H9 (cell line): ENCODE measurements at regions not wholly inside any gene's neighbourhood (a gene's known extent, or its start where the extent isn't known, plus 50 kb on each side); places are given as distances from the start of the nearest gene placed in this dataset.

ENCODE experiments used
- DNase-seq: peaks from one replicate; pipeline ENCODE4 v3.0.0-alpha.2; 2017
- H2AFZ ChIP-seq: one replicate; pipeline ENCODE4 v1.6.1; 2013; ENCODE audit warnings: mild to moderate bottlenecking, low read length, control low read depth, moderate library complexity
- H2AK5ac ChIP-seq: 2 replicates; pipeline ENCODE4 v1.6.1; 2013; ENCODE audit warnings: low read length, control low read depth, mixed read lengths; ENCODE audit not compliant: insufficient read length
- H2BK120ac ChIP-seq: one replicate; pipeline ENCODE4 v1.6.1; 2013; ENCODE audit warnings: low read depth, mild to moderate bottlenecking, low read length, control low read depth, inconsistent platforms; ENCODE audit not compliant: poor library complexity, severe bottlenecking
- H2BK12ac ChIP-seq: 2 replicates; pipeline ENCODE4 v1.6.1; 2013; ENCODE audit warnings: low read length, control low read depth, mixed read lengths, low read depth; ENCODE audit not compliant: insufficient read length
- H2BK15ac ChIP-seq: 2 replicates; pipeline ENCODE4 v1.6.1; 2013; ENCODE audit warnings: low read depth, low read length, control low read depth
- H2BK20ac ChIP-seq: one replicate; pipeline ENCODE4 v1.6.1; 2013; ENCODE audit warnings: low read depth, mild to moderate bottlenecking, low read length, control low read depth, inconsistent platforms; ENCODE audit not compliant: poor library complexity, severe bottlenecking
- H2BK5ac ChIP-seq: 2 replicates; pipeline ENCODE4 v1.6.1; 2013; ENCODE audit warnings: low read length, control low read depth, mixed read lengths; ENCODE audit not compliant: insufficient read length
- H3K14ac ChIP-seq: 2 replicates; pipeline ENCODE4 v1.6.1; 2013; ENCODE audit warnings: low read length, control low read depth; ENCODE audit not compliant: insufficient read depth
- H3K18ac ChIP-seq: 2 replicates; pipeline ENCODE4 v1.6.1; 2013; ENCODE audit warnings: low read depth, mild to moderate bottlenecking, mixed read lengths, low read length, control low read depth; ENCODE audit not compliant: insufficient read length
- H3K23ac ChIP-seq: 2 replicates; pipeline ENCODE4 v1.6.1; 2013; ENCODE audit warnings: low read length, control low read depth, mixed read lengths, low read depth; ENCODE audit not compliant: insufficient read length
- H3K23me2 ChIP-seq: 2 replicates; pipeline ENCODE4 v1.6.1; 2013; ENCODE audit warnings: low read depth, mild to moderate bottlenecking, mixed read lengths, low read length, control low read depth; ENCODE audit not compliant: insufficient read length, poor library complexity, severe bottlenecking
- H3K27ac ChIP-seq: 2 replicates; pipeline ENCODE4 v1.5.1; 2013; ENCODE audit warnings: low read length, control low read depth, mixed read lengths, low read depth; ENCODE audit not compliant: insufficient read length
- H3K27me3 ChIP-seq: 2 replicates; pipeline ENCODE4 v1.6.1; 2013; ENCODE audit warnings: low read length, control low read depth, inconsistent platforms; ENCODE audit not compliant: insufficient read depth
- H3K4ac ChIP-seq: 2 replicates; pipeline ENCODE4 v1.6.1; 2013; ENCODE audit warnings: low read depth, mild to moderate bottlenecking, control low read depth, inconsistent platforms, low read length, moderate library complexity
- H3K4me1 ChIP-seq: 2 replicates; pipeline ENCODE4 v1.6.1; 2013; ENCODE audit warnings: low read length, control low read depth, inconsistent platforms; ENCODE audit not compliant: insufficient read depth
- H3K4me2 ChIP-seq: 2 replicates; pipeline ENCODE4 v1.6.1; 2013; ENCODE audit warnings: low read length, control low read depth, mixed read lengths; ENCODE audit not compliant: insufficient read length, insufficient read depth
- H3K56ac ChIP-seq: 2 replicates; pipeline ENCODE4 v1.6.1; 2013; ENCODE audit warnings: low read depth, mild to moderate bottlenecking, mixed read lengths, low read length, control low read depth; ENCODE audit not compliant: insufficient read length
- H3K79me1 ChIP-seq: 2 replicates; pipeline ENCODE4 v1.6.1; 2013; ENCODE audit warnings: low read depth, mild to moderate bottlenecking, moderate library complexity, low read length, control low read depth, inconsistent platforms; ENCODE audit not compliant: insufficient read depth, poor library complexity, severe bottlenecking
- H3K79me2 ChIP-seq: 2 replicates; pipeline ENCODE4 v1.6.1; 2013; ENCODE audit warnings: low read length, control low read depth, inconsistent platforms; ENCODE audit not compliant: insufficient read depth
- H3K9ac ChIP-seq: 2 replicates; pipeline ENCODE4 v1.6.1; 2013; ENCODE audit warnings: low read length, control low read depth, mixed read lengths; ENCODE audit not compliant: insufficient read length; ENCODE audit errors: extremely low read depth
- H3K9me3 ChIP-seq: one replicate; pipeline ENCODE4 v1.6.1; 2013; ENCODE audit warnings: low read depth, low read length, inconsistent platforms; ENCODE audit not compliant: control insufficient read depth
- H3T11ph ChIP-seq: one replicate; pipeline ENCODE4 v1.6.1; 2013; ENCODE audit warnings: mild to moderate bottlenecking, low read length, control low read depth, inconsistent platforms
- H4K20me1 ChIP-seq: one replicate; pipeline ENCODE4 v1.6.1; 2013; ENCODE audit not compliant: control insufficient read depth, insufficient read length, insufficient read depth
- H4K5ac ChIP-seq: 2 replicates; pipeline ENCODE4 v1.6.1; 2013; ENCODE audit warnings: low read depth, mild to moderate bottlenecking, mixed read lengths, low read length, control low read depth; ENCODE audit not compliant: insufficient read length
- H4K8ac ChIP-seq: replicated peaks from 2 replicates; pipeline ENCODE4 v1.6.1; 2013; ENCODE audit warnings: low read length, control low read depth, mixed read lengths, low read depth; ENCODE audit not compliant: insufficient read length
- H4K91ac ChIP-seq: 2 replicates; pipeline ENCODE4 v1.6.1; 2013; ENCODE audit warnings: low read depth, mild to moderate bottlenecking, moderate library complexity, mixed read lengths, low read length, control low read depth; ENCODE audit not compliant: insufficient read length
- H3K27ac Mint-ChIP-seq, 3 experiments: 2 replicates in 2 of 3; 3 replicates in 1 of 3; pipeline ENCODE4 v1.8.0; 2020 to 2021; ENCODE audit warnings: mixed read lengths in 3 of 3, mild to moderate bottlenecking in 1 of 3, moderate library complexity in 1 of 3
- H3K27me3 Mint-ChIP-seq: 2 replicates; pipeline ENCODE4 v1.8.0; 2021; ENCODE audit warnings: low read depth, mild to moderate bottlenecking, moderate library complexity, mixed read lengths
- H3K36me3 Mint-ChIP-seq, 3 experiments: 2 replicates in 2 of 3; 3 replicates in 1 of 3; pipeline ENCODE4 v1.8.0; 2020 to 2021; ENCODE audit warnings: low read depth in 3 of 3, mixed read lengths in 3 of 3; ENCODE audit not compliant: insufficient read depth in 1 of 3
- H3K4me1 Mint-ChIP-seq, 2 experiments: 2 replicates each; pipeline ENCODE4 v1.8.0; 2020; ENCODE audit warnings: mixed read lengths in 2 of 2
- H3K4me3 Mint-ChIP-seq, 2 experiments: 2 replicates in 1 of 2; 3 replicates in 1 of 2; pipeline ENCODE4 v1.8.0; 2020 to 2021; ENCODE audit warnings: mild to moderate bottlenecking in 2 of 2, mixed read lengths in 2 of 2, moderate library complexity in 1 of 2
- H3K9me3 Mint-ChIP-seq, 2 experiments: 2 replicates in 1 of 2; 3 replicates in 1 of 2; pipeline ENCODE4 v1.8.0; 2020; ENCODE audit warnings: mild to moderate bottlenecking in 2 of 2, mixed read lengths in 2 of 2, moderate library complexity in 1 of 2
- CTCF ChIP-seq: fragments of 200-600 bp; sonication (generic); conservative IDR thresholded peaks from 3 replicates; pipeline ENCODE4 v1.8.0; 2021; ENCODE audit warnings: antibody characterized with exemption, mild to moderate bottlenecking
- WGBS: extraction: QIAGEN DNeasy Blood & Tissue Kit; methylation state at CpG from one replicate; pipeline ENCODE4 v1.1.7; 2013; ENCODE audit warnings: missing lambda C conversion rate, low lambda C conversion rate, mixed read lengths; ENCODE audit not compliant: insufficient read length; ENCODE audit errors: extremely low coverage; 5-methylcytosine and 5-hydroxymethylcytosine counted together

- no peak overlapping the region for H3K4me2 ChIP-seq
- H2AFZ ChIP-seq: no peak overlapping the region
- H3K79me2 ChIP-seq: no peaks in the 10 kb centered on the region; the same call in 1 of the 2 replicates
- no peak overlapping the region for H3K23ac ChIP-seq
- H3K9me3 ChIP-seq: no peaks in the 10 kb centered on the region
- no peak for TF ChIP-seq CTCF
- peaks cover 13% of the 10 kb centered on the region; the same call in 1 of the 2 replicates for H3K4me1 ChIP-seq
- no peaks in the 10 kb centered on the region for H3K79me1 ChIP-seq
- H2AK5ac ChIP-seq: no peak overlapping the region
- no peak for DNase-seq
- peaks cover 1% of the 10 kb centered on the region for H3K27me3 Mint-ChIP-seq
- H4K20me1 ChIP-seq: no peaks in the 10 kb centered on the region
- no peak overlapping the region for H3K14ac ChIP-seq
- no peak overlapping the region for H4K91ac ChIP-seq
- peaks cover 55 to 62% of the 10 kb centered on the region in 2 experiments for H3K4me1 Mint-ChIP-seq
- H3K9ac ChIP-seq: no peak overlapping the region
- no peaks in the 10 kb centered on the region; a peak in 1 of 5 replicates for H3K9me3 Mint-ChIP-seq
- H2BK12ac ChIP-seq: no peak overlapping the region
- no peak overlapping the region for H2BK120ac ChIP-seq
- no peak overlapping the region for H2BK20ac ChIP-seq
- peak overlapping the region in 2 of 3 experiments; percentile 59 to 74; a peak in 1 of 7 replicates for H3K27ac Mint-ChIP-seq
- no peak overlapping the region for H2BK15ac ChIP-seq
- peaks cover 2% of the 10 kb centered on the region; the same call in 1 of the 2 replicates for H3K27me3 ChIP-seq
- H3K27ac ChIP-seq: no peak overlapping the region
- no CpG with 5 or more reads among the region's 6 CpGs for WGBS
- H3K18ac ChIP-seq: no peak overlapping the region
- no peaks in the 10 kb centered on the region for H3K23me2 ChIP-seq
- H3T11ph ChIP-seq: no peak overlapping the region
- H2BK5ac ChIP-seq: no peak overlapping the region
- H3K4me3 Mint-ChIP-seq: no peak overlapping the region; a peak in 1 of 5 replicates
- H4K8ac ChIP-seq: no peak overlapping the region
- H4K5ac ChIP-seq: no peak overlapping the region
- peaks cover 0 to 5% (median 0%) of the 10 kb centered on the region in 3 experiments; a peak in 2 of 7 replicates for H3K36me3 Mint-ChIP-seq
- H3K56ac ChIP-seq: no peak overlapping the region
- no peak overlapping the region for H3K4ac ChIP-seq
Measured at GRCh38 chr5:17147617-17148016, 69.8 kb upstream of the BASP1 start.
